GM18499 (cell line): ENCODE measurements at regions not wholly inside any gene's neighbourhood (a gene's known extent, or its start where the extent isn't known, plus 50 kb on each side); places are given as distances from the start of the nearest gene placed in this dataset.
"Not testable (repeated sequence)": the region's sequence is repeated elsewhere in the genome, so short reads cannot be mapped to it uniquely, and the experiment has no call there.

Source experiments
- ATAC-seq: cut with Tn5 transposase; IDR thresholded peaks from one replicate; pipeline ENCODE4 v1.9.1; 2021; ENCODE audit warnings: moderate number of reproducible peaks; ENCODE audit not compliant: insufficient read depth, unreplicated experiment

- ATAC-seq = not testable (repeated sequence)
Measured at GRCh38 chr2:131668794-131669540, 141.3 kb downstream of the CCDC74A start.

DNA sequence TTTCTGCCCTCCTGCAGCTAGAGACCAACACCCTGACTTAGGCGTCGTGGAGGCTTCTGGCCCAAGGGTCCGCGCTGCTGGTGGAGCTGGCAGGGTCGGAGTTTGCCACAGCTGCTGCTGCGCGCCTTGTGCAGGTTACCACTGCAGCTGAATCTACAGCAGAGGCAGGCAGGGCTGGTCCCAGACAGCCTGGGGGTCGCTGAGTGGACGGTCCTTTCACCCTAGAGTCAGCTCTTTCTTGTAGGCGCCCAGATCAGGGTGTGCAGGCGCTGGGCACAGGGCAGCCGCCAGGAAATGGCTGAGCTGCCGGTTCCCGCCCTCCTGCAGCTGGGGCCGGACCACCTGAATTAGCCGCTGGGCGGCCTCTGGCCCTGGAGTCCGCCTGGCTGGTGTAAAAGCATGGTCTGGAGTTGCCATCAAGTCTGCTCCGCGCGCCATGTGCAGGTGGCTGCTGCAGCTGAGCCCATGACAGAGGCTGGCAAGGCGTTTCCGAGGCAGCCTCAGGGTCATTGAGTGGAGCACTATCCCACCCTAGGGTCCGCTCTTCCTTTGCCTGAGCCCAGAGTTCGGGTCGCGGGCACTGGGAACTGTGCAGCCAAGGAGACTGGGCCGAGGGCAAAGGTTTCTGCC is 144.3 kb downstream of the CCDC74A start:
- ATAC-seq = not testable (repeated sequence)

DNA sequence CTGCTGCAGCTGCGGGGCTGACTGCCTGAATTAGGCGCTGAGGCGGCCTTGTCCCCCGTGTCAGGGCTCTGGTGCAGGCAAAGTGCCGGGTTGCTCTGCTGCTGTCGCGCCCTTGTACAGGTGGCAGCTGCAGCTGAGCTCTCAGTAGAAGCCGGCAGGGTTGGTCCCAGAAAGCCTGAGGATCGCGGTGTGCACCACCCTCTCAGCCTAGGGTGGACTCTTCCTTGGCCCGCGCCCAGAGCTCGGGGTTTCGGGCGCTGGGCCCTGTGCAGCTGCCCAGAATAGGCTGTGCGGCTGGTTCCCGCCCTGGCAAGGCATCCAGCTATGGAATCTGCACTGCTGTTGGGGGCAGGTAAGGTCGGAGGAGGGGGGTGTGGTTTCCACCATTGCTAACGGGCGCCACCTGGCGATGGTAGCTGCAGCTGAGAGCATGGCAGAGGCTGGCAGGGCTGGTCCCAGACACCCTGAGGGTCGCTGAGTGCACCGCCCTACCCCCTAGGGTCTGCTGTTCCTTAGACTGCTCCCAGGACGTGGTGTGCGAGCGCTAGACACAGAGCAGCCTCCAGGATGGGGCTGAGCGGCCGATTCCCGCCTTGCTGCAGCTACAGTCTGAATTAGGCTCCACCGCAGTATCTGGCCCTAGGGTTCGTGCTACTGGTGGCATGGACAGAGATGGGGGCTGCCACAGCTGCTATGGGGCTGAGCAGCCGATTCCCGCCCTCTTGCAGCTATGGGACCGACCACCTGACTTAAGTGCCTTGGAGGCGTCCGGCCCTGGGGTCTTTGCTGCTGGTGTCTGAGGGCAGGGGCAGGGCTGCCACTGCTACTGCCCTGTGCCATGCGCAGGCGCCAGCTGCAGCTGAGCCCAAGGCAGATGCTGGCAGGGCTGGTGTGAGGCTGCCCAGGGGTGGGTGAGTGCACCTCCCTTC is 145.0 kb downstream of the CCDC74A start:
- ATAC-seq = peak; percentile 66

DNA sequence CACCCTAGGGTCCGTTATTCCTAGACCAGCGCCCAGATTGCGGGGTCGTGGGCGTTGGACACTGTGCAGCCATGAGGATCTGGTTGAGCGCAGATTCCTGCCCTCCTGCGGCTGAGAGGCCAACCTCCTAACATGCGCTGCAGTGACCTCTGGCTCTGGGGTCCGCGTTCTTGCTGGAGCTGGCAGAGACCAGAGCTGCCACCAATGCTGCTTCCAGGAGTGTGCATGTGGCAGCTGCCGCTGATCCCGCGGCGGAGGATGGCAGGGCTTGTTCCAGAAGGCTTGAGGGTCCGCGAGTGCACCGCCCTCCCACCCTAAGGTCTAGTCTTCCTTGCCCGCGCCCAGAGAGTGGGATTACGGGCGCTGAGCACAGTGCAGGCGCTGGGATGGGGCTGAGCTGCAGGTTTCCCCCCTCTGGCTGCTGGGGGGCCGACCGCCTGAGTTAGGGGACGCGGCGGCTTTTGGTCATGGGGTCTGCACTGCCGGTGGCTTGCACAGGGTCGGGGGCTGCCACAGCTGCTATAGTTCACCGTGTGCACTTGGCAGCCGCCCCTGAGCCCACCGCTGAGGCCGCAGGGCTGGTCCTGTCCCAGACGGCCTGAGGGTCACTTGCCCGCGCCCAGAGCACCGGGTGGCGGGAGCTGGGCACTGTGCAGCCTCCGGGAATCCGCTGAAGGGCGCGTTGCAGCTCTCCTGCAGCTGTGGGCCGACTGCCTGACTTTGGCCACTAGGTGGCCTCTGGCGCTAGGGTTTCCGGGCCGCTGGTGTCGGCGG is 145.9 kb downstream of the CCDC74A start:
- ATAC-seq = peak; percentile 76

DNA sequence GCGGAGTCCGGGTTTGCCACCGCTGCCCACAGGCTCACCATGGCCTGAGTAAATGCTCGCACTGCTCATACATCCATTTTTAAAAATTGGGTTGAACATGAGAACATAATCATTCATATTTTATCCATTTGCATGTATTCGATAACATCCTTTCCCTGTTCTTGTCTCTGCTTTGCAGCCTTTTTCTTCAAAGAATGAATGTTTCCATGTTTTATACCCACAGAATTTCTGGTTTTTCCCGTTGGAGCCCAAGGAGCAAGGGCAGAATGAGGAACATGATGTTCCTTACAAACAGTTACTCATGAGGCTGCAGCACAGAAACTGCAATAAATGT is 146.5 kb downstream of the CCDC74A start:
- ATAC-seq = no peak

GRCh38 chr2:131681611-131682121 is 154.0 kb downstream of the CCDC74A start:
- ATAC-seq = not testable (repeated sequence)

- ATAC-seq = peak; percentile 97
Measured at GRCh38 chr2:131682122-131682944, 154.6 kb downstream of the CCDC74A start.

GRCh38 chr2:131682945-131683330 is 155.2 kb downstream of the CCDC74A start:
- ATAC-seq = peak; percentile 28

DNA sequence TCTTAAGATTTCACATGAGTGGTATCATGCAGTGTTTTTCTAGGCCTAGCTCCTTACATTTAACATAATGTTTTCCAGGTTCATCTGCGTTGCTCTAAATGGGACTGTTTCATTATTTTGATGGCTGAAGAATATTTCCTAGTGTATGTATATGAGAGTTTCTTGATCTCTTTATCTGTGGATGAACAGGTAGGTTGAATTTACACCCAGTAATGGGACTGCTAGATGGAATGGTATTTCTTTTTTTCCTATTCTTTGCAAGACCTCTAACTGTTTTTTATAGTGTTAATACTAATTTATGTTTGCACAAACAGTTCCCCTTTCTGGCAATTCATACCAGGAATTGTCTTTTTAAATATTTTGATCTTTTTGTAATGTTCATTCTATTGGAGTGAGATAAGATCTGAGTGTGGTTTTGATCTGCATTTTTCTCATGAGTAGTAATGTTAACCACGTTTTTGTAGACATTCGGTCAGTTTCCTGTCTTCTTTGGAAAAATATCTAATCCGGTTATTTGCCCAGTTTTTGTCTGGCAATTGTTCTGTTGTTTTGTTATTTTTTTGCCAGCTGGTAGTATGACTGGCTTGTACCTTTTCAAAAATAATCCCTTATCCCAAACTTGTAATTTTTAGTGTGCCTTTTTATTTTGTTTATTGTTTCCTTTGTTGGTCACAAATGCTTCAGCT is 157.1 kb downstream of the CCDC74A start:
- ATAC-seq = not testable (repeated sequence)

- ATAC-seq = not testable (repeated sequence)
Measured at GRCh38 chr2:131686164-131686893, 158.6 kb downstream of the CCDC74A start.

- ATAC-seq = not testable (repeated sequence)
Measured at GRCh38 chr2:131686894-131687238, 159.2 kb downstream of the CCDC74A start.

GRCh38 chr2:131689066-131689465 is 161.4 kb downstream of the CCDC74A start:
- ATAC-seq = not testable (repeated sequence)

- ATAC-seq = not testable (repeated sequence)
Measured at GRCh38 chr2:131711268-131711667, 183.6 kb downstream of the CCDC74A start.

GRCh38 chr2:131717907-131718306 is 190.2 kb downstream of the CCDC74A start:
- not testable (repeated sequence) for ATAC-seq

DNA sequence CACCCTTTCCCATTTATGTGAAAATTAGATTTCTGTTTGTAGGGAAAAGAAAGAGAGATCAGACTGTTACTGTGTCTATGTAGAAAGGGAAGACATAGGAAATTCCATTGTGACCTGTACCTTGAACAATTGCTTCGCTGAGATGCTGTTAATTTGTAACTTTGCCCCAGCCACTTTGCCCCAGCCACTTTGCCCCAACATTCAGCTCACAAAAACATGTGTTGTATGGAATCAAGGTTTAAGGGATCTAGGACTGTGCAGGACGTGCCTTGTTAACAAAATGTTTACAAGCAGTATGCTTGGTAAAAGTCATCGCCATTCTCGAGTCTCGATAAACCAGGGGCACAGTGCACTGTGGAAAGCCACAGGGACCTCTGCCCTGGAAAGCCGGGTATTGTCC is 193.5 kb downstream of the CCDC74A start:
- ATAC-seq = not testable (repeated sequence)

- ATAC-seq = not testable (repeated sequence)
Measured at GRCh38 chr2:131722256-131722655, 194.6 kb downstream of the CCDC74A start.

- no peak for ATAC-seq
Measured at GRCh38 chr2:131724019-131724418, 196.3 kb downstream of the CCDC74A start.

GRCh38 chr2:131728451-131728850 is 200.8 kb downstream of the CCDC74A start:
- not testable (repeated sequence) for ATAC-seq
